H9 (cell line): ENCODE measurements at regions not wholly inside any gene's neighbourhood (a gene's known extent, or its start where the extent isn't known, plus 50 kb on each side); places are given as distances from the start of the nearest gene placed in this dataset.

Experiments
- DNase-seq: peaks from one replicate; pipeline ENCODE4 v3.0.0-alpha.2; 2017
- H2AFZ ChIP-seq: one replicate; pipeline ENCODE4 v1.6.1; 2013; ENCODE audit warnings: mild to moderate bottlenecking, low read length, control low read depth, moderate library complexity
- H2AK5ac ChIP-seq: 2 replicates; pipeline ENCODE4 v1.6.1; 2013; ENCODE audit warnings: low read length, control low read depth, mixed read lengths; ENCODE audit not compliant: insufficient read length
- H2BK120ac ChIP-seq: one replicate; pipeline ENCODE4 v1.6.1; 2013; ENCODE audit warnings: low read depth, mild to moderate bottlenecking, low read length, control low read depth, inconsistent platforms; ENCODE audit not compliant: poor library complexity, severe bottlenecking
- H2BK12ac ChIP-seq: 2 replicates; pipeline ENCODE4 v1.6.1; 2013; ENCODE audit warnings: low read length, control low read depth, mixed read lengths, low read depth; ENCODE audit not compliant: insufficient read length
- H2BK15ac ChIP-seq: 2 replicates; pipeline ENCODE4 v1.6.1; 2013; ENCODE audit warnings: low read depth, low read length, control low read depth
- H2BK20ac ChIP-seq: one replicate; pipeline ENCODE4 v1.6.1; 2013; ENCODE audit warnings: low read depth, mild to moderate bottlenecking, low read length, control low read depth, inconsistent platforms; ENCODE audit not compliant: poor library complexity, severe bottlenecking
- H2BK5ac ChIP-seq: 2 replicates; pipeline ENCODE4 v1.6.1; 2013; ENCODE audit warnings: low read length, control low read depth, mixed read lengths; ENCODE audit not compliant: insufficient read length
- H3K14ac ChIP-seq: 2 replicates; pipeline ENCODE4 v1.6.1; 2013; ENCODE audit warnings: low read length, control low read depth; ENCODE audit not compliant: insufficient read depth
- H3K18ac ChIP-seq: 2 replicates; pipeline ENCODE4 v1.6.1; 2013; ENCODE audit warnings: low read depth, mild to moderate bottlenecking, mixed read lengths, low read length, control low read depth; ENCODE audit not compliant: insufficient read length
- H3K23ac ChIP-seq: 2 replicates; pipeline ENCODE4 v1.6.1; 2013; ENCODE audit warnings: low read length, control low read depth, mixed read lengths, low read depth; ENCODE audit not compliant: insufficient read length
- H3K23me2 ChIP-seq: 2 replicates; pipeline ENCODE4 v1.6.1; 2013; ENCODE audit warnings: low read depth, mild to moderate bottlenecking, mixed read lengths, low read length, control low read depth; ENCODE audit not compliant: insufficient read length, poor library complexity, severe bottlenecking
- H3K27ac ChIP-seq: 2 replicates; pipeline ENCODE4 v1.5.1; 2013; ENCODE audit warnings: low read length, control low read depth, mixed read lengths, low read depth; ENCODE audit not compliant: insufficient read length
- H3K27me3 ChIP-seq: 2 replicates; pipeline ENCODE4 v1.6.1; 2013; ENCODE audit warnings: low read length, control low read depth, inconsistent platforms; ENCODE audit not compliant: insufficient read depth
- H3K4ac ChIP-seq: 2 replicates; pipeline ENCODE4 v1.6.1; 2013; ENCODE audit warnings: low read depth, mild to moderate bottlenecking, control low read depth, inconsistent platforms, low read length, moderate library complexity
- H3K4me1 ChIP-seq: 2 replicates; pipeline ENCODE4 v1.6.1; 2013; ENCODE audit warnings: low read length, control low read depth, inconsistent platforms; ENCODE audit not compliant: insufficient read depth
- H3K4me2 ChIP-seq: 2 replicates; pipeline ENCODE4 v1.6.1; 2013; ENCODE audit warnings: low read length, control low read depth, mixed read lengths; ENCODE audit not compliant: insufficient read length, insufficient read depth
- H3K56ac ChIP-seq: 2 replicates; pipeline ENCODE4 v1.6.1; 2013; ENCODE audit warnings: low read depth, mild to moderate bottlenecking, mixed read lengths, low read length, control low read depth; ENCODE audit not compliant: insufficient read length
- H3K79me1 ChIP-seq: 2 replicates; pipeline ENCODE4 v1.6.1; 2013; ENCODE audit warnings: low read depth, mild to moderate bottlenecking, moderate library complexity, low read length, control low read depth, inconsistent platforms; ENCODE audit not compliant: insufficient read depth, poor library complexity, severe bottlenecking
- H3K79me2 ChIP-seq: 2 replicates; pipeline ENCODE4 v1.6.1; 2013; ENCODE audit warnings: low read length, control low read depth, inconsistent platforms; ENCODE audit not compliant: insufficient read depth
- H3K9ac ChIP-seq: 2 replicates; pipeline ENCODE4 v1.6.1; 2013; ENCODE audit warnings: low read length, control low read depth, mixed read lengths; ENCODE audit not compliant: insufficient read length; ENCODE audit errors: extremely low read depth
- H3K9me3 ChIP-seq: one replicate; pipeline ENCODE4 v1.6.1; 2013; ENCODE audit warnings: low read depth, low read length, inconsistent platforms; ENCODE audit not compliant: control insufficient read depth
- H3T11ph ChIP-seq: one replicate; pipeline ENCODE4 v1.6.1; 2013; ENCODE audit warnings: mild to moderate bottlenecking, low read length, control low read depth, inconsistent platforms
- H4K20me1 ChIP-seq: one replicate; pipeline ENCODE4 v1.6.1; 2013; ENCODE audit not compliant: control insufficient read depth, insufficient read length, insufficient read depth
- H4K5ac ChIP-seq: 2 replicates; pipeline ENCODE4 v1.6.1; 2013; ENCODE audit warnings: low read depth, mild to moderate bottlenecking, mixed read lengths, low read length, control low read depth; ENCODE audit not compliant: insufficient read length
- H4K8ac ChIP-seq: replicated peaks from 2 replicates; pipeline ENCODE4 v1.6.1; 2013; ENCODE audit warnings: low read length, control low read depth, mixed read lengths, low read depth; ENCODE audit not compliant: insufficient read length
- H4K91ac ChIP-seq: 2 replicates; pipeline ENCODE4 v1.6.1; 2013; ENCODE audit warnings: low read depth, mild to moderate bottlenecking, moderate library complexity, mixed read lengths, low read length, control low read depth; ENCODE audit not compliant: insufficient read length
- H3K27ac Mint-ChIP-seq, 3 experiments: 2 replicates in 2 of 3; 3 replicates in 1 of 3; pipeline ENCODE4 v1.8.0; 2020 to 2021; ENCODE audit warnings: mixed read lengths in 3 of 3, mild to moderate bottlenecking in 1 of 3, moderate library complexity in 1 of 3
- H3K27me3 Mint-ChIP-seq: 2 replicates; pipeline ENCODE4 v1.8.0; 2021; ENCODE audit warnings: low read depth, mild to moderate bottlenecking, moderate library complexity, mixed read lengths
- H3K36me3 Mint-ChIP-seq, 3 experiments: 2 replicates in 2 of 3; 3 replicates in 1 of 3; pipeline ENCODE4 v1.8.0; 2020 to 2021; ENCODE audit warnings: low read depth in 3 of 3, mixed read lengths in 3 of 3; ENCODE audit not compliant: insufficient read depth in 1 of 3
- H3K4me1 Mint-ChIP-seq, 2 experiments: 2 replicates each; pipeline ENCODE4 v1.8.0; 2020; ENCODE audit warnings: mixed read lengths in 2 of 2
- H3K4me3 Mint-ChIP-seq, 2 experiments: 2 replicates in 1 of 2; 3 replicates in 1 of 2; pipeline ENCODE4 v1.8.0; 2020 to 2021; ENCODE audit warnings: mild to moderate bottlenecking in 2 of 2, mixed read lengths in 2 of 2, moderate library complexity in 1 of 2
- H3K9me3 Mint-ChIP-seq, 2 experiments: 2 replicates in 1 of 2; 3 replicates in 1 of 2; pipeline ENCODE4 v1.8.0; 2020; ENCODE audit warnings: mild to moderate bottlenecking in 2 of 2, mixed read lengths in 2 of 2, moderate library complexity in 1 of 2
- CTCF ChIP-seq: fragments of 200-600 bp; sonication (generic); conservative IDR thresholded peaks from 3 replicates; pipeline ENCODE4 v1.8.0; 2021; ENCODE audit warnings: antibody characterized with exemption, mild to moderate bottlenecking
- WGBS: extraction: QIAGEN DNeasy Blood & Tissue Kit; methylation state at CpG from one replicate; pipeline ENCODE4 v1.1.7; 2013; ENCODE audit warnings: missing lambda C conversion rate, low lambda C conversion rate, mixed read lengths; ENCODE audit not compliant: insufficient read length; ENCODE audit errors: extremely low coverage; 5-methylcytosine and 5-hydroxymethylcytosine counted together

DNA sequence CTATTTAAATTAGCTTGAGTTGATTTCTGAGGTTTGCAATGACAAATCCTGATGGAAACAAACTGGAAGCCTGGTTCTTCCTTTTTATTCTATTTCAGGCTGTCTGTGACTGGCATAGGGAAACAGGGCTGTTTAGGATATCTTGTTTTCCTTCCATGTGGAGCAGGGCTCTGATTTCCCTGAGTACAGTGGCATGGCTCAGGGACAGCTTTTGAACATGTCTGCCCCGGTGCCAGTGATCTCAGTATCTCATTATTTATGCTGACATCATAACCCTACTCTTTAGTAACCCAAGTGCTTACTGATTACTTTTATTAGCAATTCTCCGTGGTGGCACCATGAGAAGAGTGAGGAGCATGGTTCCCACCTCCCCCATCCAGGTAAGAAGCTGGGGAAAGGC is 720.3 kb downstream of the GALR1 start:
- no peak for TF ChIP-seq CTCF
- no peak overlapping the region for H3K9ac ChIP-seq
- no peak overlapping the region for H2AFZ ChIP-seq
- H4K8ac ChIP-seq = no peak overlapping the region
- H3K4me2 ChIP-seq = no peak overlapping the region
- Mint-ChIP-seq H3K4me1 (peaks cover 25% of the 10 kb centered on the region in 2 experiments), H3K27ac (no peak overlapping the region), H3K36me3 (no peaks in the 10 kb centered on the region), H3K9me3 (peaks cover 0 to 2% of the 10 kb centered on the region in 2 experiments; a peak in 2 of 5 replicates), H3K27me3 (no peaks in the 10 kb centered on the region), H3K4me3 (no peak overlapping the region)
- H2BK15ac ChIP-seq = no peak overlapping the region
- H2BK20ac ChIP-seq = no peak overlapping the region
- H3K4me1 ChIP-seq = peaks cover 5% of the 10 kb centered on the region; the same call in 1 of the 2 replicates
- H3K79me1 ChIP-seq = no peaks in the 10 kb centered on the region
- no peak overlapping the region for H2BK5ac ChIP-seq
- no peak overlapping the region for H3K18ac ChIP-seq
- no peak overlapping the region for H3T11ph ChIP-seq
- H3K4ac ChIP-seq = no peak overlapping the region
- DNase-seq = no peak
- H4K5ac ChIP-seq = no peak overlapping the region
- no peak overlapping the region for H2BK120ac ChIP-seq
- H2BK12ac ChIP-seq = no peak overlapping the region
- no peaks in the 10 kb centered on the region for H4K20me1 ChIP-seq
- H3K23me2 ChIP-seq = no peaks in the 10 kb centered on the region
- H4K91ac ChIP-seq = no peak overlapping the region
- H2AK5ac ChIP-seq = no peak overlapping the region
- no peaks in the 10 kb centered on the region for H3K79me2 ChIP-seq
- no peak overlapping the region for H3K27ac ChIP-seq
- no peak overlapping the region for H3K14ac ChIP-seq
- no peak overlapping the region for H3K23ac ChIP-seq
- no peaks in the 10 kb centered on the region for H3K9me3 ChIP-seq
- no peaks in the 10 kb centered on the region for H3K27me3 ChIP-seq
- WGBS = no CpG with 5 or more reads among the region's 2 CpGs
- no peak overlapping the region for H3K56ac ChIP-seq
